ENCODE measurements at regions not wholly inside any gene's neighbourhood (a gene's known extent, or its start where the extent isn't known, plus 50 kb on each side); places are given as distances from the start of the nearest gene placed in this dataset.

DNA sequence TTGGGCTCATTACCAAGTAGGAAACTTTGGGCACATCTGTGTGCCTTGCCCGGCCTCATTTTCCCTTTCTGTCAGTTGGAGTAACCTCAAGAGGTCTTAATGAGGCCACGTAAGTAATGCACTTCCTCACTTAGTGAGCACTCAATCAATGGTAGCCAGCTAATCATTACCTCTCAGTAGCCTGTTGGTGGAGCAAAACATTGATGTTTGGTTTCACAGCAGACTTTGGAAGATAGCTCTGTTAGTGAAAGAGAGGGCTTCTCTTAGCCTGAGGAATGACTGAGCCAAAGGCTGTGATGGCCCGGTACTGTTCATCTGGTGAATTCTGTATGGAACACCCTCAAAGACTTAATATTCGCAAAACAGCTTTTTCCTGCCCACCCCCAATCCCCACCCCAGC lies 55.9 kb upstream of the ID4 start:
- TF ChIP-seq EGR1 (IDR thresholded peaks at IDR 0.05), result no peak
- TF ChIP-seq USF1 (IDR thresholded peaks at IDR 0.05), result no peak
- no peak for TF ChIP-seq YY1 (IDR thresholded peaks at IDR 0.05; ENCODE audit: low read depth)
- TF ChIP-seq TCF12 (IDR thresholded peaks at IDR 0.05; ENCODE audit: low read depth), result no peak
- TF ChIP-seq FOXM1 (IDR thresholded peaks at IDR 0.05; ENCODE audit: borderline replicate concordance, low read depth), result no peak
- TF ChIP-seq EP300 (IDR thresholded peaks at IDR 0.05; ENCODE audit: borderline replicate concordance), result no peak
- TF ChIP-seq MAX (IDR thresholded peaks at IDR 0.05), result no peak
- TF ChIP-seq ZBTB7A (IDR thresholded peaks at IDR 0.05; ENCODE audit: low read depth), result no peak
- no peak for TF ChIP-seq RAD21 (IDR thresholded peaks at IDR 0.05; ENCODE audit: low read depth)
- TF ChIP-seq CEBPB (IDR thresholded peaks at IDR 0.05), result no peak
- no peak for TF ChIP-seq NFIC (IDR thresholded peaks at IDR 0.05)
- TF ChIP-seq TEAD4 (IDR thresholded peaks at IDR 0.05), result no peak
- TF ChIP-seq REST (IDR thresholded peaks at IDR 0.05; ENCODE audit: low read depth), result no peak
- TF ChIP-seq TAF1 (IDR thresholded peaks at IDR 0.05; ENCODE audit: low read depth), result no peak
- TF ChIP-seq CREB1 (IDR thresholded peaks at IDR 0.05; ENCODE audit: low read depth), result no peak

- TF ChIP-seq RAD21 (IDR thresholded peaks at IDR 0.05; ENCODE audit: low read depth) (no peak), ZBTB7A (IDR thresholded peaks at IDR 0.05; ENCODE audit: low read depth) (no peak), YY1 (IDR thresholded peaks at IDR 0.05; ENCODE audit: low read depth) (no peak), MAX (IDR thresholded peaks at IDR 0.05) (no peak), CREB1 (IDR thresholded peaks at IDR 0.05; ENCODE audit: low read depth) (no peak), TCF12 (IDR thresholded peaks at IDR 0.05; ENCODE audit: low read depth) (no peak), FOXM1 (IDR thresholded peaks at IDR 0.05; ENCODE audit: borderline replicate concordance, low read depth) (no peak), CEBPB (IDR thresholded peaks at IDR 0.05) (no peak), TEAD4 (IDR thresholded peaks at IDR 0.05) (no peak), USF1 (IDR thresholded peaks at IDR 0.05) (no peak)
Observed at GRCh38 chr6:19782588-19782987, 54.6 kb upstream of the ID4 start.
